SK-N-MC (cell line): ENCODE measurements at regions not wholly inside any gene's neighbourhood (a gene's known extent, or its start where the extent isn't known, plus 50 kb on each side); places are given as distances from the start of the nearest gene placed in this dataset.

Experiments used
- EZH2 ChIP-seq: fragments of 200-600 bp; sonication (generic); IDR thresholded peaks from one replicate; pipeline ENCODE4 v1.6.1; 2017; ENCODE audit warnings: antibody characterized with exemption
- POLR2AphosphoS5 ChIP-seq: IDR thresholded peaks from 2 replicates; pipeline ENCODE4 v1.6.1; 2012; ENCODE audit warnings: mild to moderate bottlenecking, low read depth, low read length, borderline replicate concordance

GRCh38 chr10:35749230-35749629, 107.1 kb upstream of the FZD8 start:
- TF ChIP-seq POLR2AphosphoS5 (no peak), EZH2 (no peak)
